Gastrocnemius medialis (tissue), 4 donors: ENCODE measurements at regions not wholly inside any gene's neighbourhood (a gene's known extent, or its start where the extent isn't known, plus 50 kb on each side); places are given as distances from the start of the nearest gene placed in this dataset.

Experiments used
- POLR2A ChIP-seq, 2 donors: fragments of 450-650 bp; IDR thresholded peaks; one replicate each; pipeline ENCODE4 v1.6.1; 2017; ENCODE audit warnings: antibody characterized with exemption in 2 of 2, mild to moderate bottlenecking in 2 of 2, moderate library complexity in 2 of 2
- TF ChIP-seq, protein P1 (sequence below), 5 experiments: fragments of 450-650 bp in 3 of 5; fragments of 200-600 bp in 2 of 5; sonication (generic) in 2 of 5; IDR thresholded peaks in 4 of 5; conservative IDR thresholded peaks in 1 of 5; 1 replicate in 4 of 5; 2 replicates in 1 of 5; pipeline ENCODE4 v1.5.1; 2016 to 2019; ENCODE audit warnings: antibody characterized with exemption in 5 of 5, mild to moderate bottlenecking in 3 of 5, moderate library complexity in 3 of 5

GRCh38 chrX:25925946-25926345 lies 212.2 kb upstream of the MAGEB18 start:
- TF ChIP-seq POLR2A (IDR thresholded peaks at IDR 0.05), result no peak
- TF ChIP-seq, protein P1, sequence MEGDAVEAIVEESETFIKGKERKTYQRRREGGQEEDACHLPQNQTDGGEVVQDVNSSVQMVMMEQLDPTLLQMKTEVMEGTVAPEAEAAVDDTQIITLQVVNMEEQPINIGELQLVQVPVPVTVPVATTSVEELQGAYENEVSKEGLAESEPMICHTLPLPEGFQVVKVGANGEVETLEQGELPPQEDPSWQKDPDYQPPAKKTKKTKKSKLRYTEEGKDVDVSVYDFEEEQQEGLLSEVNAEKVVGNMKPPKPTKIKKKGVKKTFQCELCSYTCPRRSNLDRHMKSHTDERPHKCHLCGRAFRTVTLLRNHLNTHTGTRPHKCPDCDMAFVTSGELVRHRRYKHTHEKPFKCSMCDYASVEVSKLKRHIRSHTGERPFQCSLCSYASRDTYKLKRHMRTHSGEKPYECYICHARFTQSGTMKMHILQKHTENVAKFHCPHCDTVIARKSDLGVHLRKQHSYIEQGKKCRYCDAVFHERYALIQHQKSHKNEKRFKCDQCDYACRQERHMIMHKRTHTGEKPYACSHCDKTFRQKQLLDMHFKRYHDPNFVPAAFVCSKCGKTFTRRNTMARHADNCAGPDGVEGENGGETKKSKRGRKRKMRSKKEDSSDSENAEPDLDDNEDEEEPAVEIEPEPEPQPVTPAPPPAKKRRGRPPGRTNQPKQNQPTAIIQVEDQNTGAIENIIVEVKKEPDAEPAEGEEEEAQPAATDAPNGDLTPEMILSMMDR (IDR thresholded peaks at IDR 0.05 in 4 of 5, conservative IDR thresholded peaks at IDR 0.05 in 1 of 5), result no peak
